IMR-90 (cell line): ENCODE measurements at regions not wholly inside any gene's neighbourhood (a gene's known extent, or its start where the extent isn't known, plus 50 kb on each side); places are given as distances from the start of the nearest gene placed in this dataset.

Source experiments
- BHLHE40 ChIP-seq: fragments of 150-350 bp; IDR thresholded peaks from 2 replicates; pipeline ENCODE4 v1.6.1; 2016; ENCODE audit warnings: mild to moderate bottlenecking, low read depth, low read length
- CEBPB ChIP-seq: IDR thresholded peaks from 2 replicates; pipeline ENCODE4 v1.6.1; 2012; ENCODE audit warnings: low read depth, low read length, improper control_type of control experiment
- CHD1 ChIP-seq: IDR thresholded peaks from 2 replicates; pipeline ENCODE4 v1.6.1; 2012; ENCODE audit warnings: low read depth, low read length, improper control_type of control experiment
- FOS ChIP-seq: fragments of 150-350 bp; IDR thresholded peaks from 2 replicates; pipeline ENCODE4 v1.6.1; 2016; ENCODE audit warnings: low read depth, low read length
- MAFK ChIP-seq: IDR thresholded peaks from 2 replicates; pipeline ENCODE4 v1.6.1; 2012; ENCODE audit warnings: low read depth, low read length, improper control_type of control experiment
- MXI1 ChIP-seq: IDR thresholded peaks from 2 replicates; pipeline ENCODE4 v1.6.1; 2012; ENCODE audit warnings: low read depth, mild to moderate bottlenecking, low read length, moderate library complexity, borderline replicate concordance
- POLR2A ChIP-seq: IDR thresholded peaks from 2 replicates; pipeline ENCODE4 v1.6.1; 2012; ENCODE audit warnings: mild to moderate bottlenecking, low read depth, low read length
- RAD21 ChIP-seq: IDR thresholded peaks from 2 replicates; pipeline ENCODE4 v1.6.1; 2012; ENCODE audit warnings: low read length, improper control_type of control experiment
- RCOR1 ChIP-seq: IDR thresholded peaks from 2 replicates; pipeline ENCODE4 v1.6.1; 2012; ENCODE audit warnings: mild to moderate bottlenecking, low read length, improper control_type of control experiment; ENCODE audit not compliant: insufficient replicate concordance
- RFX5 ChIP-seq: IDR thresholded peaks from 2 replicates; pipeline ENCODE4 v1.8.0; 2012; ENCODE audit warnings: low read depth, mild to moderate bottlenecking, low read length, moderate library complexity
- SMC3 ChIP-seq: fragments of 150-350 bp; IDR thresholded peaks from 2 replicates; pipeline ENCODE4 v1.6.1; 2016; ENCODE audit warnings: low read depth, mild to moderate bottlenecking, antibody characterized with exemption, low read length, moderate library complexity
- TF ChIP-seq, protein P1 (sequence below): conservative IDR thresholded peaks from 2 replicates; pipeline ENCODE4 v1.5.1; 2012; ENCODE audit warnings: mild to moderate bottlenecking, low read depth, low read length, improper control_type of control experiment

DNA sequence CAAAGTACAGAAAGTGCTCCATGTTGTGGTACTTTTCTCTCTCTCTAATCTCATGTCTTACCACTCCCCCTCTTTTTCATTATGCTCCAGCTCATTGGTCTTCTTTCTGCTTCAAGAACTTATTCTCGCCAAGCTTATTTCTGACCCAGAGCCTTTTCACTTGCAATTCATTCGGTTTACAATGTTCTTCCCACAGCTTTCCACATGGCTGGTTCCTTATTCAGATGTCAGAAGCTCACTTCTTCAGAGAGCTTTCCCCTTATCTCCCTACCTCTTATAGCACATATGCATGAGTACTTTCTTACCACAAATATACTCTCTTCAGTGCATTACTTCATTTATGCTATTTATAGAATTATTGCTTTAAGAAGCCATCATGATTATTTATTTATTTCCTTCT is 338.8 kb upstream of the ATP10B start:
- TF ChIP-seq POLR2A = no peak
- no peak for TF ChIP-seq BHLHE40
- TF ChIP-seq, protein P1, sequence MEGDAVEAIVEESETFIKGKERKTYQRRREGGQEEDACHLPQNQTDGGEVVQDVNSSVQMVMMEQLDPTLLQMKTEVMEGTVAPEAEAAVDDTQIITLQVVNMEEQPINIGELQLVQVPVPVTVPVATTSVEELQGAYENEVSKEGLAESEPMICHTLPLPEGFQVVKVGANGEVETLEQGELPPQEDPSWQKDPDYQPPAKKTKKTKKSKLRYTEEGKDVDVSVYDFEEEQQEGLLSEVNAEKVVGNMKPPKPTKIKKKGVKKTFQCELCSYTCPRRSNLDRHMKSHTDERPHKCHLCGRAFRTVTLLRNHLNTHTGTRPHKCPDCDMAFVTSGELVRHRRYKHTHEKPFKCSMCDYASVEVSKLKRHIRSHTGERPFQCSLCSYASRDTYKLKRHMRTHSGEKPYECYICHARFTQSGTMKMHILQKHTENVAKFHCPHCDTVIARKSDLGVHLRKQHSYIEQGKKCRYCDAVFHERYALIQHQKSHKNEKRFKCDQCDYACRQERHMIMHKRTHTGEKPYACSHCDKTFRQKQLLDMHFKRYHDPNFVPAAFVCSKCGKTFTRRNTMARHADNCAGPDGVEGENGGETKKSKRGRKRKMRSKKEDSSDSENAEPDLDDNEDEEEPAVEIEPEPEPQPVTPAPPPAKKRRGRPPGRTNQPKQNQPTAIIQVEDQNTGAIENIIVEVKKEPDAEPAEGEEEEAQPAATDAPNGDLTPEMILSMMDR = no peak
- TF ChIP-seq RCOR1 = no peak
- TF ChIP-seq SMC3 = no peak
- TF ChIP-seq CHD1 = no peak
- no peak for TF ChIP-seq CEBPB
- no peak for TF ChIP-seq MAFK
- TF ChIP-seq RAD21 = no peak
- no peak for TF ChIP-seq MXI1
- no peak for TF ChIP-seq FOS
- no peak for TF ChIP-seq RFX5
